ENCODE measurements at regions not wholly inside any gene's neighbourhood (a gene's known extent, or its start where the extent isn't known, plus 50 kb on each side); places are given as distances from the start of the nearest gene placed in this dataset.
"Not testable (repeated sequence)": the region's sequence is repeated elsewhere in the genome, so short reads cannot be mapped to it uniquely, and the experiment has no call there.

GRCh38 chr7:25742316-25742715 lies 409.7 kb upstream of the NFE2L3 start:
- Histone ChIP-seq H3K36me3 (ENCODE audit: low read depth, low read length) (no peaks in the 10 kb centered on the region), H4K20me1 (ENCODE audit: low read length) (no peaks in the 10 kb centered on the region), H3K27ac (ENCODE audit: low read length) (no peak overlapping the region), H3K4me1 (ENCODE audit: insufficient read depth, low read length) (no peaks in the 10 kb centered on the region), H3K9ac (ENCODE audit: low read length) (no peak overlapping the region), H3K9me2 (replicated peaks; ENCODE audit: low read length) (no peaks in the 10 kb centered on the region), H3F3A (ENCODE audit: low read length, unreplicated experiment) (no peaks in the 10 kb centered on the region), H3K4me2 (ENCODE audit: low read length) (no peak overlapping the region), H3K4me3 (ENCODE audit: low read length) (no peak overlapping the region), H3K27me3 (ENCODE audit: low read length) (peaks cover 35% of the 10 kb centered on the region), H2AFZ (ENCODE audit: low read length) (no peak overlapping the region), H3K79me2 (ENCODE audit: low read length) (no peaks in the 10 kb centered on the region), H3K9me3 (ENCODE audit: low read length) (no peaks in the 10 kb centered on the region)
- DNase-seq (no peak), ATAC-seq (no peak)
- TF ChIP-seq CTCF (conservative IDR thresholded peaks at IDR 0.05; ENCODE audit: low read depth, low read length) = no peak
- intact Hi-C loops (cut with micrococcal nuclease) = no loop called here
- no TSS peak for BruUV-seq (replicated peaks)
- POLR2A ChIA-PET (ENCODE audit: unreplicated experiment) = no interaction called here
- CTCF ChIA-PET = no interaction called here

GRCh38 chr7:25743670-25744451 lies 408.1 kb upstream of the NFE2L3 start:
- H3K79me2 ChIP-seq (ENCODE audit: low read length); H3K9me3 ChIP-seq (ENCODE audit: low read length); H3K27ac ChIP-seq (ENCODE audit: low read length); BruUV-seq (replicated peaks); H3K36me3 ChIP-seq (ENCODE audit: low read depth, low read length); H4K20me1 ChIP-seq (ENCODE audit: low read length); H2AFZ ChIP-seq (ENCODE audit: low read length); H3K9me2 ChIP-seq (replicated peaks; ENCODE audit: low read length); H3K4me3 ChIP-seq (ENCODE audit: low read length); CTCF ChIA-PET; DNase-seq; H3K4me2 ChIP-seq (ENCODE audit: low read length); H3K9ac ChIP-seq (ENCODE audit: low read length); POLR2A ChIA-PET (ENCODE audit: unreplicated experiment); H3K4me1 ChIP-seq (ENCODE audit: insufficient read depth, low read length); intact Hi-C loops (cut with micrococcal nuclease); ATAC-seq; H3F3A ChIP-seq (ENCODE audit: low read length, unreplicated experiment): not testable (repeated sequence)
- peaks cover 22% of the 10 kb centered on the region for H3K27me3 ChIP-seq (ENCODE audit: low read length)

GRCh38 chr7:25750744-25751508 lies 401.1 kb upstream of the NFE2L3 start:
- Histone ChIP-seq H3K9me2 (replicated peaks; ENCODE audit: low read length) (no peaks in the 10 kb centered on the region), H3K36me3 (ENCODE audit: low read depth, low read length) (no peaks in the 10 kb centered on the region), H3K27me3 (ENCODE audit: low read length) (peaks cover 53% of the 10 kb centered on the region), H3K27ac (ENCODE audit: low read length) (no peak overlapping the region), H3K4me3 (ENCODE audit: low read length) (no peak overlapping the region), H3K4me1 (ENCODE audit: insufficient read depth, low read length) (no peaks in the 10 kb centered on the region), H4K20me1 (ENCODE audit: low read length) (no peaks in the 10 kb centered on the region), H3K79me2 (ENCODE audit: low read length) (no peaks in the 10 kb centered on the region), H3F3A (ENCODE audit: low read length, unreplicated experiment) (no peaks in the 10 kb centered on the region), H3K4me2 (ENCODE audit: low read length) (no peak overlapping the region), H3K9ac (ENCODE audit: low read length) (no peak overlapping the region), H2AFZ (ENCODE audit: low read length) (no peak overlapping the region), H3K9me3 (ENCODE audit: low read length) (no peaks in the 10 kb centered on the region)
- no peak for DNase-seq
- no peak for ATAC-seq
- ChIA-PET CTCF (interaction anchor here (0.5 kb wide), 1 partner anchor 249 kb away, joined by 3 read pairs; no protein-coding TSS in a partner anchor), POLR2A (ENCODE audit: unreplicated experiment) (no interaction called here)
- intact Hi-C loops (cut with micrococcal nuclease) = no loop called here
- TF ChIP-seq EZH2phosphoT487 (IDR thresholded peaks at IDR 0.05; ENCODE audit: borderline replicate concordance, low read length) (no peak), CTCF (conservative IDR thresholded peaks at IDR 0.05; ENCODE audit: low read depth, low read length) (no peak), EZH2 (IDR thresholded peaks at IDR 0.05; ENCODE audit: low read length, unreplicated experiment) (no peak)
- no TSS peak for BruUV-seq (replicated peaks)

Data from PC-3 (cell line).